ENCODE measurements at regions not wholly inside any gene's neighbourhood (a gene's known extent, or its start where the extent isn't known, plus 50 kb on each side); places are given as distances from the start of the nearest gene placed in this dataset.

DNA sequence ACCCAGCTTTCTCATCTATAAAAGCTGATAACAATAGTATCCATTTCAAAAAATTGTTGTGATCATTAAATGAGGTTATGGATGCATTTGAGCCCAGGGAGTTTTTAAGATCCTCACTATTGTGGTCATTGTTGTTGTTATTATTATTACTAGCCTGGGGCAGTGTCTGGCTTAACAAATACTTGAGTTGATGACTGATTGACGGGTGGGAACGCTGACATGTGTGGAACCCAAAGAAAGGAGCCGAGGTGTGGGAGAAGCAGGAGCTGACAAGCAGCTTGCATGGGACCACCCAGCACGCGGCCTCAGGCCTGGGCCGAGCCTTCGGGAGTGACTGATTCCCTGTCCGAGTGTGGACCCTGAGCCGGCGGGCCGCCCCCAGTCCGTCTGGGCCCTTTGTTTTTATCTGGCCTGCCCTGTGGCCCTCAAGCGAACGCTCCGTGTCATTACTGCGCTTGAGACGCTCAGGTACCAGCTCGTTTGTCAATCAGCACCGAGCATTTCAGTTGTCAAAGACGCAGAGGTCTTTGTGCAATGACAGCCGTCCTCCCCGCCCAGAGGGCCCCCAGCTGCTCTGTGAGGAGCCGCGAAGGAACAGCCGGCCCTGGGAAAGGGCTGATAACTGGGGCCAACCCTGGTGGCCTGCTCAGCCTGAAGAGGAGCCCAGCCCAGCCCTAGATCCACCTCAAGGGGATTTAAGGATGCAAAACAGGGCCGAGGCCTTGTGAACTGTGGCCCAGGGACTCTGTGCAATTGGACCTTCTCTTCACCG, 132.9 kb upstream of the FOXF1 start:
- DNase-seq = no peak

DNA sequence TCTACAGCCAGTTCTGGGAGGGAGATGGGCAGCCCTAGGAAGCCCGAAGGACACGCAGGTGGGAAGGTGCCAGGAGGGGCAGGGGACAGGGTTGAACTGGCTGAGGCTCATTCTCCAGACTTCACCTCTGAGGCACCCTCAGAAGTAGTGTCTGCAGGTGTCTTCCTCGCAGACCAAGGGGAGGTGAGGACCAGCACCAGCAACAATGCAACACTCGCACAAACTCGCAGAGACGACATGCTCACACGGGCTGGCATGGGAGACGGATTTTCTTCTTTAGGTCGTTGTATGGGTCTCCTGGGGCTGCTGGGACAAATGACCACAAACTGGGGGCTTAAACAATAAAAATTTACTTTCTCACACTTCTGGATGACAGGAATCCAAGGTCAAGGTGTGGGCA, 132.2 kb upstream of the FOXF1 start:
- no peak for DNase-seq

DNA sequence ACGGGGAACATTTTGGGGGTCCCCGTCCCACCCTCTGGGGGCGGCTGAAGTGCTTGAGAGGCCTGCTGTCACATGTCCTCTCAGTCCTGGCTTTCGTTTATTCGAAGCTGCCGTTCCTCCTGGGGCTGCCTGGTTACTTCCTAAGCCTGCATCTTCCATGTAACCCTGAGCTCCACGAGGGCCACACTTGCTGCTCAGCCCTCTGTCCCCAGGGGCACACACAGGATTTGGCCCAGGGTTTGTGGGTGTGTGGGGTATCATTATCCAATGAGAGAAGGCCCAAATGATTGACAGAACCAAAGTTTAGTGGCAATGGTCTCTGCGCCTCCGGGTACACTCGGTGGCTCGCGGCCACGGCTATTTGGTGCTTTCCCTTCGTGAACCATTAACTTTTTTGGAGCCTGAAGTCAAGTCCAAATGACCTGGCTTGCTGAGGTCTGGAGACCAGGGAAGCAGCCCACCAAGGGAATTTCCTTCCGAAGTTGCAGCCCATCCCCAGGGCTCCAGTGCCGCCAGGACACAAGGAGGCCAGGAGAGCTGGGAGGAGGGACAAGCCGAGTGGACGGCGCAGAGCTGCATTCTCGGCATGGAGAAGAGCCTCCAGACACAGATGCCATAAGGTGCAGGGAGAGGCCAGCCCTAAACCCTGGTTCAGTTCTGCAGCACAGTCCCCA, 131.4 kb upstream of the FOXF1 start:
- DNase-seq = no peak

DNA sequence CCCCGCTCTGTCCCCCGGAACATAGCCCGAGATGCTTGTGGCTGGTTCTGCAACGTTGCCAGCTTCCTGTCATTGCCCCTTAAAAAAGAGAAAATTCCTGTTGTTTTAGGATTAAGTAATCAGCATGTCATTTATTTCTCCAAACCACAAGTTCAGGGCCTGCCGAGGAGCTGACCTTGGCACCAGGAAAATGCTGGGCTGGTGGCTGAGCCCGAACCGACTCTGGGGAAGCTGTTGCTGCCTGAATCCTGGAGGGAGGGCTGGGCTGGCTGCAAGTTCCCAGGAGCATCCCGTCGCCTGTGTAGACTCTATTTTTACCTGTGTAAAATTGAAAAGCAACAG, 130.9 kb upstream of the FOXF1 start:
- no peak for DNase-seq

DNA sequence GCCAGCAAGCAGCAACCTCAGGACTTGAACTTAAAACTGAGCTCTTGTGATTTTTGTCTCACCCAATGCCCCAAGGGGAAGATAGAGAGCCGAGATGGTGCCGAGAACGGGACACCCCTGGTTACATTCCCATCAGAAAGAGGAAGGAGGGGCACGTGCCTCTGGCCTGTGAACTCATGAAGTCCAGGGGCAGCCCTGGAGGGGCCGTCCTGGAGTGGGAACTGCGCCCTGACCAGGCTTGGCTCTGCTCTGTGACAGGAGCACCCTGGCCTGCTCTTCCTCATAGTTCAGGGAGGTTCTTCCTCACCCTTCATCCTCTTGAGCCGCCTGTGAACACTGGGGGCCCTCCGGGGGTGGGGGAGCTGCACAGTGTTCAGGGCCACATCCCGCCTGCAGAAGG, 130.3 kb upstream of the FOXF1 start:
- DNase-seq = no peak

DNA sequence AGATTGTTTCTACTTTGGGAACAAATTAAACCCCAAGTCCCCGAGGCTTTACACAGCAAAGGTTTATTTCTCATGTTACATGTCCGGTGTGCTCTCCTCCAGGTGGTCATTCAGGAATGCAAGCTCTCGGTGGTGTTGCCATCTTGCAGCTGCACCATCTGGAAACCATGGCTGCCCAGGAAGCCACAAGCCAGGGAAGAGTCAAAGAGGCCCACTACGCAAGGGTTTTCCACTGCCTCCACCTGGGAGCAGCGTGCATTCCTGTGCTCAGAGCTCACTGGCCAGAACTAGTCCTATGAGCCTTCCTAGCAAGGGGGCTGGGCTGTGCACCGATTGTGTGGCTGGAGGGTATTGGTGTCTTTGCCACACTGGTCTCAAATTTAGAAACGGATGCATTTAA, 128.8 kb upstream of the FOXF1 start:
- DNase-seq = no peak

DNA sequence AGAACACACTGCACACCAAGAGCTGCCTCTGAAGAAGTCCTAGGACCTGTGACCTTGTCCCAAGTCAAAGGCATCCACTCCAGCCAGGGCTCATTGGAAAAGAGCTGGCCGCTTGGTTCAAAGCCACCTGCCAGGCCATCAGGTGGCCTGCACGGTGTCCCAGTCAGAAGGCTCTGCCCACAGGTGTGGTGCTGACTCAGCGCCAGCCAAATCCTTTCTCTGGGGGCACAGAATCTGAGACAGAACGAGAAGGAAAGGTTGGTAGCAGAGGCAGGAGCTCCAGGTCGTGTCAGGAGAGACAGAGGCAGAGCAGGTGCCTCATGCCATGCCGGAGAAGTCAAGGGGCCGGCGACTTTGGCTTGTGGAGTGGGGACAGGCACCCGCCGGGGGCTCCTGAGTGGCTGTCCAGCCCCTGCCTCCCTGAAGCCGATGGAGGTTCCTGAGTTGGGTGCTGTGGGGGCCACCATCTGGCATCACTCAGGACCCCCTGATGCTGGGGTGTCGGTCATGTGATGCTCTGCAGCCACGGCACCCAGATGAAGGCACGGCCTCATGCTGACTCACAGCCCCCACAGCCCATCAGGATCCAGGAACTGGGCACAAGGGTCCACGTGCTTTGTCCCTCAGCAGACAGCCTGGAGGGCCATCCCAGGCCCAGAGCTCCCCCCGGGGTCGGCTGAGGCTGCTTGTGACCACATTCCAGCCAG, 128.1 kb upstream of the FOXF1 start:
- DNase-seq = no peak

DNA sequence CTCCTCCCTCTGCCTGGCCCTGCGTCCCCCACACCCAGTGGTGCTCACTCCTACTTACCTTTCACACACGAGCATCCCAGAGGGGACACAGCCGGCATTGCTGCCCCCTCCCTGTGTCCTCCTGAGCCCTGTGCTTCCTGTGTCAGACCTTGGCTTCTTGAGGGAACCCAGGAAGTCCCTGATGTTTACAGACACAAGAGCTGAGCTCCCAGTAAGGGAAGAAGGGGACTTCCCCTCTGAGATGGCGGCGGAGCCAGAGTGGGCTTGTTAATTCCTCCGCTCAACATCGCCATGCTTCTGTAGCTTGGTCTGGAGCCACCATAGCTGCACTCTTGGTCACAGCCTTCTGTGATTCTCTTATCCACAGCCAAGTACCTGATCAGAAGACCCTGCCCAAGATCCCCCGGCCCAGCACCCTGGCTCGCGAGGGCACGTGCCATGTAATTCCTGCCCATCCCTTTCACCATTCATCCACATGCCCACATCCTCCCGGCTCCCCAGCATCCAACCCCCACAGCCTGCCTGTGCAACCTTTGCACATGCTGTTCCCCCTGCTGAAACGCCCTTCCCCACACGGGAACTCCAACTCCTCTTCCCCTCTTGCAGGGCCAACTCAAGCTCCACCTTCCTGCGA, 127.4 kb upstream of the FOXF1 start:
- DNase-seq = no peak

DNA sequence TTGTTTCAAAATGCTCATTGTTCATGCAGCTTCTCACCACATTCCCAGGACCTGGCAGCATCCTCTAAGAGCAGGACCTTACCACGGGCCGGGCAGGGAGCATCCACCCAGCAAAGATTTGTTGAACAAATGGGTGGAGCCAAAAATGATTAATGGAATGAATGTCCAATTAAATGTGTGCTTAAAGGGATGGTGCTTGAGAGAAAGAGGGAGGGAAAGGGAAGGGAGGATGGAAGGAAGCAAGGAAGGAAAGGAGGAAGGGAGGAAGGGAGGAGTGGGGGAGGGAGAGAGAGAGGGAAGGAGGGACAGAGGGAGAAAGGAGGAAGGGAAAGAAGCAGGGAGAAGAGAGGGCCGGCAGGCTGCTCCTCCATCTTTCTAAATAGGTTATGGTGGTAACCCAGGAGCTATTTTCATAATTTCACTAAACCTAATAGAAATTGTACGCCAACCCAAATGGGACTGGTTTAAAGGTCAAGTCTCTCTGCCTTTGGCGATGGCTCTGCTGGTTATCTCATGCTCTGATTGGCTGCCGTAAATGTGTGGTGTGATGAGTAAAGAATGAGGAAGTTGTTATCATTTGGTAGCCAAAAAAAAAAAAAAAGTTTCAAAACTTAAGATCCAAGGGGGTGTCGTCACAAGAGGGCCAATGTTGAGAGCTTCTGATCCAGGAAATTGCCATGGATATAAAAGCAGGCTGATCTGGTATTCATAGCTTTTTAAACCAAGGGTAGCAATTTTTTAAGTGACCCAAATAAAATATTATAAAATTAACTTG, 126.7 kb upstream of the FOXF1 start:
- no peak for DNase-seq

DNA sequence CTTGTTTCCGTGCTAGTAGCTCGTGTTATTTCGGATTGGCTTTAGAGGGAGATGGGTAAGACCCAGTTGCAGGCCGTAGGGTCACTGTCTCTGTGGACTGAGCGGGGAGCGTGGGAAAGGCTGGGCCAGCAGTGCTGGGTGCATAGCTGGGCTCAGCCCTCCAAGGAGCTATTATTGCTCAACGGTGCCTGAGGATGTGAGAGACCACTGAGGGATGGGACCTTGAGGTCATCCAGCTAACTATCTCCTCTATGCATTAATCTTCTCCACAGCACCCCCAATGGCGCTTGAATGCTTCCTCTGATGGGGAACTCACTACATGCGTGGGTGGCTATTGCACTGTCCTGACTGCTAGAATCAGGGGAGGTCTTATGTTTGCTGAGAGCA, 126.1 kb upstream of the FOXF1 start:
- no peak for DNase-seq

DNA sequence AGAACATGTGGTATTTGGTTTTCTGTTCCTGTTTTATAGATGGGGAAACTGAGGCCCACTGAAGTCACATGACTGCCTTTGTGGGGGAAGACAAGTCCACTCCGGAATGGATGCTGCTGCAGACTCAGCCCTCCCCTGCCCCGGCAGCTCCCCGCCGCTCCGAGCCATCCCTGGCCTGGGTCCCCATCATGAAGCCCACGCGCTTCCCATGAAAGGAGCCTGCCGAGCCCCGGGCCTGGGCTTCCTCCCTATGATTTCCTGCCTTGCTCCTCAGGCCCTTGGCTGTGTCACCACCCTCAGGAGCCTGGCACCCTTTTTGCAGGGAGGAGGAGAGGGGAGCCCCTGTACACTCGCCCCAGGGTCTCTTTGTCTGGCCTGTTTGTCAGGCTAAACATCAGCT, 125.3 kb upstream of the FOXF1 start:
- no peak for DNase-seq

DNA sequence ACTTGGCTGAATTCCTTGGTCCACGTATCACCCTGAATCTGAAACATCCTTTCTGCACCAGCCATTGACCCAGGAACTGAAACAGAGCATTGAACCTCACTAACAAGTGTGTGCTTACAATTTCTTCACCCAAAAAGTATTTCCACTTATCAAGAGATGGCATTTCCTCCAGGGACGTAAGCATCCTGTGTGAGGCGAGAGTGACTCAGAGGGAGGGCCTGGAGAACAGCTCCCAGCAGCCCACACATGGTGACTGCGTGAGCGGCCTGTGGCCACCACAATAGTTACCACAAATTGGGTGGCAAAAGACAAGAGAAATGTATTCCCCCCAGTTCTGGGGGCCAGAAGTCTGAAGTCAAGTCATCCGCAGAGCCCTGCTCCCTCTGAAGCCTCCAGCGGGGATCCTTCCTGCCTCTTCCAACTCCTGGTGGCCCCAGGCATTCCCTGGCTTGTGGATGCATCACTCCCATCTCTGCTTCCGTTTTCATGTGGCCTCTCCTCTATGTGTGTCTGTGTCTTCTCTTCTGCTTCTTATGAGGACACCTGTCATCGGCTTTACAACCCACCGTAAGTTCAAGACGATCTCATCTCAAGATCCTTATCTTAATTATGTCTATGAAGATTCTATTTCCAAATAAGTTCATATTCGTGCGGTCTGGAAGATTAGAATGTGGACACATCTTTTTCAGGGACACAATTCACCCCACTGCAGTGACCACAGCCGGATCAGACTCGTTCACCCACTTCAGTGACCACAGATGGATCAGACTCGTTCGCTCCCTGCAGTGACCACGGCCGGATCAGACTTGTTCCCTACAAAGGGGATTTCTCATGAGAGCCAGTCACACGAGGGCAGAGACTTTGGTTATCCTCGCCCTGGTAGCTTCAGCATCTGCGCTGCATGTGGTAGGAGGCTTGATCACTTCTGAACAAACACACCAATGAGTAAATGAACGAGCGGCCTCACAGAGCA, 122.6 kb upstream of the FOXF1 start:
- DNase-seq = no peak

DNA sequence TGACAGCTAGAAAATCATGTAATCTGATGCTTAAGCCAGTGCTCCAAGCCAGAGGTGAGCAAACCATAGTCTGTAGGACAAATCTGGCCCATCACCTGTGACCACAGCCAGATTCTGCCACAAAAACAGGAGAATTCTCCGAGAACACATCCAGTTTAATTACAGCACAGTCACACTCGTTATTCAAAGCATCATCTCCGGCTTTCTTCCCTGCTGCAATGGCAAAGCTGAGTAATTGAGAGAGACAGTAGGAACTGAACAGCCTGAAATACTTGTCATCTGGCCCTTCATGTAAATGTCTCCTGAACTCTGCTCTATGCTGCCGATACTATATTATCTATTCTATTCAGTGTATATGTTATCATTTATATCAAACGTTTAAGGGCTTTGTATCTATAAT, 121.4 kb upstream of the FOXF1 start:
- no peak for DNase-seq

DNA sequence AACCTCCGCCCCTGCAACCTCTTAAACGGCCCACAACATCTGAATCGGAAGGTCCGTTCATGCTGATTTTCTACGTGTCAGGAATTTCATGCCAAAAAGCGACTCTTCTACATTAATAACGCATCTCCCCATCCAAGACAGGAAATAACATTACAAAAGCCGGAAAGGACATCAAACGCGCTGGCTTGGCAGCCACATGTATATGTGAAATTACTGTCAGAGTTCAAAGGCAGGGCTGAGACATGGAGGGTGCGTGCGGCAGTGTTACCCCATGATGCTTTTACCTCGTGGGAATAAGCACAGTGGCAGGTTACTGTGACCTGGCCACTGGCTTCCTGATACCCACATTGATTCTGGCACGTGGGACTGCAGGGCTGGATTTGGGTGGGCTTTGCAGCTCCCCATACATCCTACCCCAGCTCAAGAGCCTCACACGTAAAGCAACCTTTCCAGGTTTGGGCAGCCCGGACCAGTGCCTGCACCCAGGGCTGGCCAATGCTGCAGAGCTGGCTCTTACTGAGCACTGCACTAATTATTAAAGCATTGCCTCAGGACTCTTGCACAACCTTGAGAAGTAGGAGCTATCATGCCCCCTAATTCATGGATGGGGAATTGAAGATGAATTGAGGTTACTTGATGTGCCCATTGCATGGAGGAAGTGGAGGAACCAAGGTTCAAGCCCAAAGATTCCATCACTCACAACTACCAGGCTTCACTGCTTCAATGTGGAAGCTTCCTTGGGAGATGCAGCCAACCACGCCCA, 120.6 kb upstream of the FOXF1 start:
- no peak for DNase-seq

DNA sequence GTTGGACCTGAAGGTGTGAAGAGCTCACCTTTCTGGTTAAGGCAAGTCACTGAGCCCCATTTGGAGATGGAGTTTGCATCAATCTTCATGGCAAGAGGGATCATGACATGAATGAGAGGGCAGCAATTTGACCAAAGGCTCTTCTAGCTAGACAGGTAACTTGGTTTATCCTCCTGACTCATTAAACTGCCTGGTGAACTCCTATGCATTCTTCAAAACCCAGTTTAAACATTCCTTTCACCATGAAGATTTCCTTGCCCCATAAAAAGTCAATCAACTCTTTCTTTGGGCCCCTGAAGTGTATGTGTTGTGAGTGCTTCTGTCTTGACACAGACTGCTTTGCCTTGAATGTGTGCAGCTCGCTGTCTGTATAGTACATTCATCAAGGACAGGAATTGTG, 120.0 kb upstream of the FOXF1 start:
- DNase-seq = no peak

DNA sequence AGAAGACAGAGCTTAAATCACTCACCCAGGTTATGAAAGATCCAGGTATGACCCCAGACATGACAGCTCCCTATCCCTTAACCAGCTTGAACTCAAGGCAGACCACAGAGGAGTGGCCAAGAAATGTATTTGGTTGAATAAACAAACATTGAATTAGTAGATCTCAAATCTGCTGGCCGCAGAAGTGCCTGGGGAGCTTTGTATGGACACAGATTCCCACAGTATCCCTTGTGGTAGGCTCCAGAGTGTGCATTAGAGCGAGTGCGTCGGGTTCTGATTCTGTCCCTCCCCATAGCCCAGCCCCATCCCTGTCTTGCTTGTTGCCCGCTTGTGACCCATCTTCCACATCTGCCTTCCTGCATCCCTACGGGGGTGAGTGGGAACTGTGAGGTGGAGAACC, 118.8 kb upstream of the FOXF1 start:
- DNase-seq = no peak

DNA sequence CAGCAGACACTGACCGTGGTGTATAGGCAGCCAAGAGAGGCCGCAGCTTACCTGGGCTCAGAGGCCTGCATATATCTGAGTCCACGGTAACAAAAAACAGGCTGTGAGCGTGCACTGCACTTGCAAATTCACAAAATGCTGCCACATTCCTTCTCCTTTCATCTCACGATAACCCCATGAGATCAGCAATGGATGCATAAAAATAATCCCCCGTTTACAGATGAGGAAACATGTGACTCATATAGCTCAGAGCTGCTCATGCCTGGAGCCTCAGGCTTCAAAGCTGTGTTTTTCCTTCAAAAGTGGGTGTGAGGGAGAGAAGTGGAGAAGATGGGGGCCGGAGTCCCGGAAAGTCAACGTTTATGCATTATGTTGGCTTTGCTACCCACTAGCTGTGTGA, 118.3 kb upstream of the FOXF1 start:
- no peak for DNase-seq

DNA sequence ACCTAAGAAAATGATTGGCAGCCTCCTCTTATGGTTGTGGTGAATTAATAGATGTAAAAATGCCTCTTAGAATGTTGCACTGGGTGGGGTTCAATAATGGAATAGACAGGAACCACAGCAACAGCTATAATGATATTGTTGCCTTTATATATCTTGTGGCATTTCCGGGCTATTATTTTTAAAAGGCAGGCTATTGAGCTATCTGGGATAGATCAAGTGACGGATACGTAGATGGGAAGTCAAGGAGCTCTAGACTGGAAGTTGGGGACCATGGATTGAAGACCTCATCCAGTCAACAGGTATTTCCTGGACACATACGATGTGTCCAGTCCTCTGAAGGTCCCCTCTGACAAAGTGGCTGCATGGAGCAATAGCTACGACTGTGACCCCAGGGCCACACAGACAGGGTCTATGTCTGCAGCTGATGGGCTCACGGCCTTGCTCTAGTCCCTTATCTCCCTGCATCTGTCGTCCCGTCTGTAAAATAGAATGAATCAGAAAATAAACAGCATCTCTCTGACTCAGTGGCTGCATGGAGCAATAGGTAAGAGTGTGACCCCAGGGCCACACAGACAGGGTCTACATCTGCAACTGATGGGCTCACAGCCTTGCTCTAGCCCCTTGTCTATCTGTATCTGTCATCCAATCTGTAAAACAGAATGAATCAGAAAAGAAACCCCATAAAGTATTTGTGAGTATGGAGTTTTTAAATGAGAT, 117.7 kb upstream of the FOXF1 start:
- no peak for DNase-seq

DNA sequence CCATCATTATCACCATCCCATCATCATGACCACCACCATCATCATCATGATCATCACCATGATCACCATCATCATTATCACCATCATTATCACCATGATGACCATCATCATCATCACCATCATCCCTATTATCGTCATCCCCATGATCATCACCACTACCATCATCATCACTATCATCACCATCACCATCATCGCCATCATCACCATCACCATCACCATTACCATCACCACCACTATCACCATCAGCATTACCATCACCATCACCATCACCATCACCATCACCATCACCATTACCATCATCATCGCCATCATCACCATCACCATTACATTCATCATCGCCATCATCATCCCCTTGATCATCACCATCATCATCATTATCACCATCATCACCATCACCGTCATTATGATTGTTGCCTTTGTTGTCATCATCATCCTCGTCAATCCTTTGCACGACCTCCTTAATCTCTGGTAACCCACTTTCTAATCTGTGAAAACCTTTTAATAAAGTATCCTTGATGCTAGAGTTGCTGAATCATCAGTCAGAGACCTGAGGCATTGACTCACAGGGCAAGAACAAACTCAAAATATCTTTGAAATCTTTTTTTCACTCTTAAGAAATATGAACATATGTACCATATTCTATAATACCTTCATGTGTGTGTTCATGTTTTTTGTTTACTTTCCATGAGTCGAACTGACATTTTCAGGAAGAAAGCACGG, 116.3 kb upstream of the FOXF1 start:
- no peak for DNase-seq

DNA sequence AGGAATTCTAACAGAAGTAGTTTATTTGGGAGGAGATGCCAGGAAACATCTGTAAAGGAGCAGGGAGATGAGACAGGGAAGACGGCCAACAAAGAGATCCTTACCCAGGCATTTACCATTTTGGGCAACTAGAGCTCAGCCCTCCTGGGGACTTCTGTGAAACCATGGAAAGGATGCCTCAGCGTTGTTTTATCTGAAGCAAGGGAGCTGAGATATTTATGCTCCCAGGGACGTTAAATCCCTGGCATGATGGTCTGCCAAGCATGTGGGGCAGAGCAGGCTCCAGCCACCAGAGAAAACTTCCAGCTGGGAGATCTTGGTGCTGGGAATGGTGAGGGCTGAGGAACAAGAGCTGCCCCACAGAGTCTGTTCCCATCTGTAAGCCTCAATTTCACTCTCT, 114.8 kb upstream of the FOXF1 start:
- no peak for DNase-seq

All from activated naive CD4-positive, alpha-beta T cell treated with anti-CD3 and anti-CD28 coated beads, Interleukin-2, amount 50 U/mL, for 16 hours (primary cell).